ENCODE measurements at regions not wholly inside any gene's neighbourhood (a gene's known extent, or its start where the extent isn't known, plus 50 kb on each side); places are given as distances from the start of the nearest gene placed in this dataset.

- 97% methylated on average over 1 of the region's 1 CpG for WGBS
- TF ChIP-seq HNF4G (IDR thresholded peaks at IDR 0.05) (no peak), JUND (IDR thresholded peaks at IDR 0.05) (no peak), ATF3 (IDR thresholded peaks at IDR 0.05) (no peak), EGR1 (IDR thresholded peaks at IDR 0.05; ENCODE audit: low read depth in 2 of 2) (no peak)
Observed at GRCh38 chr4:162509333-162509732, 345.5 kb upstream of the FSTL5 start.

GRCh38 chr4:162506253-162506652 lies 342.5 kb upstream of the FSTL5 start:
- 80% methylated on average over 2 of the region's 2 CpGs for WGBS
- H3K4me3 ChIP-seq (ENCODE audit: low read depth in 1 of 3, low read length in 3 of 3): no peak overlapping the region
- no peak for DNase-seq (ENCODE audit: low spot score)

More at GRCh38 chr4:162509333-162509732, 345.5 kb upstream of the FSTL5 start:
- no peaks in the 10 kb centered on the region for H3K36me3 ChIP-seq (ENCODE audit: control insufficient read depth in 4 of 4, insufficient read depth in 3 of 4, low read depth in 1 of 4, low read length in 3 of 4)
- H3K27ac ChIP-seq (ENCODE audit: low read depth in 1 of 2, low read length in 2 of 2): no peak overlapping the region
- H3K9me3 ChIP-seq (ENCODE audit: control insufficient read depth in 4 of 4, low read length in 3 of 4): no peaks in the 10 kb centered on the region
- peaks cover 0 to 3% (median 0%) of the 10 kb centered on the region in 4 donors for H3K27me3 ChIP-seq (ENCODE audit: control insufficient read depth in 4 of 4, insufficient read depth in 4 of 4, low read length in 3 of 4)
- H3K4me1 ChIP-seq (ENCODE audit: control insufficient read depth in 4 of 4, insufficient read depth in 4 of 4, low read length in 3 of 4): peaks cover 0 to 1% (median 0%) of the 10 kb centered on the region in 4 donors
- no peak overlapping the region for H3K9ac ChIP-seq (ENCODE audit: low read depth in 1 of 2, low read length in 2 of 2)
- no peak for DNase-seq (ENCODE audit: low spot score)
- H3K4me3 ChIP-seq (ENCODE audit: low read depth in 1 of 3, low read length in 3 of 3): no peak overlapping the region

More at GRCh38 chr4:162506253-162506652, 342.5 kb upstream of the FSTL5 start:
- Histone ChIP-seq H3K4me1 (ENCODE audit: control insufficient read depth in 4 of 4, insufficient read depth in 4 of 4, low read length in 3 of 4) (peaks cover 0 to 1% (median 0%) of the 10 kb centered on the region in 4 donors), H3K36me3 (ENCODE audit: control insufficient read depth in 4 of 4, insufficient read depth in 3 of 4, low read depth in 1 of 4, low read length in 3 of 4) (no peaks in the 10 kb centered on the region), H3K9me3 (ENCODE audit: control insufficient read depth in 4 of 4, low read length in 3 of 4) (no peaks in the 10 kb centered on the region), H3K27ac (ENCODE audit: low read depth in 1 of 2, low read length in 2 of 2) (no peak overlapping the region), H3K27me3 (ENCODE audit: control insufficient read depth in 4 of 4, insufficient read depth in 4 of 4, low read length in 3 of 4) (peaks cover 0 to 3% (median under 1%) of the 10 kb centered on the region in 4 donors), H3K9ac (ENCODE audit: low read depth in 1 of 2, low read length in 2 of 2) (no peak overlapping the region)
- TF ChIP-seq GABPA (IDR thresholded peaks at IDR 0.05 in 1 of 2, conservative IDR thresholded peaks at IDR 0.05 in 1 of 2) (no peak), EGR1 (IDR thresholded peaks at IDR 0.05; ENCODE audit: low read depth in 2 of 2) (no peak), ZBTB33 (IDR thresholded peaks at IDR 0.05) (no peak), FOXA2 (IDR thresholded peaks at IDR 0.05) (no peak), REST (IDR thresholded peaks at IDR 0.05) (no peak), RAD21 (IDR thresholded peaks at IDR 0.05) (no peak), TAF1 (conservative IDR thresholded peaks at IDR 0.05) (no peak), ATF3 (IDR thresholded peaks at IDR 0.05) (no peak), JUND (IDR thresholded peaks at IDR 0.05) (no peak), RXRA (IDR thresholded peaks at IDR 0.05) (no peak), FOXA1 (IDR thresholded peaks at IDR 0.05) (no peak), NR2F2 (IDR thresholded peaks at IDR 0.05) (no peak)

Measured in liver (tissue), 7 donors.